ENCODE measurements at regions not wholly inside any gene's neighbourhood (a gene's known extent, or its start where the extent isn't known, plus 50 kb on each side); places are given as distances from the start of the nearest gene placed in this dataset.

DNA sequence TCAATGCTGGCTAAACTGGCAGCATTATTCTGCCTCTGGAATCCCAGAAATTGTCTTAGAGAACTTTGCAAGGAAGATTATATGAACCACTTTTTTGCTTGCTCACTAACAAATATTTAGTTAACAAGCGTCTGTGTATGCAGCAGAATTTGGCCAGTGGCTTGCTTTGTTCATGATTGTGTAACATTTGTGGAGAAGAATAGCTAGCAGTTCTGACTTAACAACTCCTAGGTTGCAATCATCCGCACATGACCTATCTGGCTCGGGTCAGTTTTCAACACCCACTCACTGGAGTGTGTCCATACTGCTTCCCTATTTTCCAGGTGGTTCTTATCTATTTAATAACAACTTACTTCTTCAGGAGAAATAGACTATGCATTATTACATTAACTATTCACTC, 98.5 kb downstream of the SNX18 start:
- Mint-ChIP-seq H3K36me3 (no peaks in the 10 kb centered on the region), H3K27ac (peak overlapping the region in 3 of 7 donors; percentile 2 to 24 (median 18)), H3K4me3 (no peak overlapping the region), H3K9me3 (peaks cover 0 to 2% (median 0%) of the 10 kb centered on the region in 8 donors), H3K27me3 (no peaks in the 10 kb centered on the region), H3K4me1 (peaks cover 10 to 14% (median 10%) of the 10 kb centered on the region in 4 donors)
- ChIA-PET POLR2A (ENCODE audit: partially characterized antibody) (interaction anchor here (1.1 to 3.3 kb wide), 2 partner anchors 18 to 30 kb away, joined by 3 to 11 read pairs; no protein-coding TSS in a partner anchor), CTCF (ENCODE audit: partially characterized antibody) (interaction anchor here (1.1 to 2.6 kb wide), 2 partner anchors 22 to 229 kb away, joined by 3 to 7 read pairs; no protein-coding TSS in a partner anchor)
- no peak for DNase-seq
- Histone ChIP-seq H3K27ac (ENCODE audit: low read depth, low read length) (no peak overlapping the region), H3K27me3 (ENCODE audit: insufficient read depth, low read length) (no peaks in the 10 kb centered on the region), H3K9me3 (ENCODE audit: control insufficient read depth in 1 of 2, low read length in 2 of 2) (no peaks in the 10 kb centered on the region), H3K4me1 (ENCODE audit: insufficient read depth, low read length) (peaks cover 5% of the 10 kb centered on the region), H3K36me3 (ENCODE audit: insufficient read depth, low read length) (no peaks in the 10 kb centered on the region), H3K4me3 (ENCODE audit: low read length in 2 of 2) (no peak overlapping the region)
- intact Hi-C loops (cut with micrococcal nuclease), result no loop called here

DNA sequence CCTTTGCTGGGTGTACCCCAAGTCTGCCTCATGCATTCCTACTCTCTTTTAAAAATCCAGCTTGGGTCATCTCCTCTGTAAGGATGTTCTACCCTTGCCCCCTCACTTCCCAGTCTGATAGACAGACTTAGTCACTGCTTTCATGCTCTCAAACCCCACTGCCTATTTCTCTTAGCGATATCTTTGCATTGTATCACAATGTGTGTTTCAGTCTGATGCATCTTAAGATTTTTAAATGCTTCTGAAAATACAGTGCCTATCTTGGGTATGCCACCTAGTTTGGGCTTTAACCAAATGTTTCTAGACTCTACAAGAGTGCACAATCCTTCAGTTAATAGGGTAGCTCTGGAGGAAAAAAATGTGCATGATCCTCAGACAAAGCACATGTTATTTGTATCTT, 97.8 kb downstream of the SNX18 start:
- peaks cover 12% of the 10 kb centered on the region for H3K4me1 ChIP-seq (ENCODE audit: insufficient read depth, low read length)
- no peak overlapping the region for H3K4me3 Mint-ChIP-seq
- no peak for DNase-seq
- no peaks in the 10 kb centered on the region for H3K36me3 Mint-ChIP-seq
- ChIA-PET CTCF (ENCODE audit: partially characterized antibody) (interaction anchor here (1.1 to 2.6 kb wide), 2 partner anchors 23 to 229 kb away, joined by 3 to 7 read pairs; no protein-coding TSS in a partner anchor), POLR2A (ENCODE audit: partially characterized antibody) (interaction anchor here (1.1 to 3.3 kb wide), 2 partner anchors 18 to 31 kb away, joined by 3 to 11 read pairs; no protein-coding TSS in a partner anchor)
- H3K4me1 Mint-ChIP-seq, result peaks cover 16 to 21% (median 17%) of the 10 kb centered on the region in 4 donors
- no peak overlapping the region for H3K27ac ChIP-seq (ENCODE audit: low read depth, low read length)
- H3K4me3 ChIP-seq (ENCODE audit: low read length in 2 of 2), result no peak overlapping the region
- intact Hi-C loops (cut with micrococcal nuclease), result no loop called here
- H3K27me3 Mint-ChIP-seq, result no peaks in the 10 kb centered on the region
- peak overlapping the region in 2 of 7 donors; percentile 10 to 24 for H3K27ac Mint-ChIP-seq
- H3K36me3 ChIP-seq (ENCODE audit: insufficient read depth, low read length), result no peaks in the 10 kb centered on the region
- H3K9me3 ChIP-seq (ENCODE audit: control insufficient read depth in 1 of 2, low read length in 2 of 2), result no peaks in the 10 kb centered on the region
- no peaks in the 10 kb centered on the region for H3K27me3 ChIP-seq (ENCODE audit: insufficient read depth, low read length)
- H3K9me3 Mint-ChIP-seq, result peaks cover 0 to 2% (median 0%) of the 10 kb centered on the region in 8 donors

DNA sequence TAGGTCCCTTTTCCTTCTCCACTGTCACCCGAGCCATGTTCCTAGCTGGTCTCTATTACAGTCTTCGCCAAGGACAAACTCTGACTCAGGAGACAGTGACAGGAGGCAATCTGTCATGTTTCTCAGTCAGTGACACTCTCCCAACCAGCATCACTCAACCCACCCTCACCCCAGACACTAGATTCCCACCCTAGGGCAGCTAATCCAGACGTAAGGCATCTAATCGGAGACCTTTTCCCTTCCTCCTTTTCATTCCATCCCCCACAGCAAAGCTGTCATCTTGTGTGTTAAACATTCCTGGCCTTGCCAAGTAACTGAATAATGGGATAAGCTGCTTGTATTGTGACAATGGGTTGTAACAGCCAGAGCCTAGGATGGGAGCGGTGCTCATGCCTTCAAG, 95.2 kb downstream of the SNX18 start:
- Mint-ChIP-seq H3K9me3 (peaks cover 0 to 8% (median 5%) of the 10 kb centered on the region in 8 donors), H3K4me3 (no peak overlapping the region), H3K27me3 (no peaks in the 10 kb centered on the region), H3K36me3 (no peaks in the 10 kb centered on the region), H3K4me1 (peaks cover 25 to 26% (median 25%) of the 10 kb centered on the region in 4 donors), H3K27ac (peak overlapping the region in 2 of 7 donors; percentile 8 to 58)
- Histone ChIP-seq H3K9me3 (ENCODE audit: control insufficient read depth in 1 of 2, low read length in 2 of 2) (no peaks in the 10 kb centered on the region), H3K27me3 (ENCODE audit: insufficient read depth, low read length) (no peaks in the 10 kb centered on the region), H3K4me1 (ENCODE audit: insufficient read depth, low read length) (peaks cover 22% of the 10 kb centered on the region), H3K4me3 (ENCODE audit: low read length in 2 of 2) (no peak overlapping the region), H3K36me3 (ENCODE audit: insufficient read depth, low read length) (no peaks in the 10 kb centered on the region), H3K27ac (ENCODE audit: low read depth, low read length) (no peak overlapping the region)
- POLR2A ChIA-PET (ENCODE audit: partially characterized antibody), result interaction anchor here (2.9 to 3.6 kb wide), 2 partner anchors 25 to 33 kb away, joined by 21 to 61 read pairs; no protein-coding TSS in a partner anchor
- DNase-seq, result no peak
- CTCF ChIA-PET (ENCODE audit: partially characterized antibody), result interaction anchor here (1.6 kb wide), 2 partner anchors 10 to 33 kb away, joined by 3 read pairs; no protein-coding TSS in a partner anchor
- intact Hi-C loops (cut with micrococcal nuclease), result no loop called here

DNA sequence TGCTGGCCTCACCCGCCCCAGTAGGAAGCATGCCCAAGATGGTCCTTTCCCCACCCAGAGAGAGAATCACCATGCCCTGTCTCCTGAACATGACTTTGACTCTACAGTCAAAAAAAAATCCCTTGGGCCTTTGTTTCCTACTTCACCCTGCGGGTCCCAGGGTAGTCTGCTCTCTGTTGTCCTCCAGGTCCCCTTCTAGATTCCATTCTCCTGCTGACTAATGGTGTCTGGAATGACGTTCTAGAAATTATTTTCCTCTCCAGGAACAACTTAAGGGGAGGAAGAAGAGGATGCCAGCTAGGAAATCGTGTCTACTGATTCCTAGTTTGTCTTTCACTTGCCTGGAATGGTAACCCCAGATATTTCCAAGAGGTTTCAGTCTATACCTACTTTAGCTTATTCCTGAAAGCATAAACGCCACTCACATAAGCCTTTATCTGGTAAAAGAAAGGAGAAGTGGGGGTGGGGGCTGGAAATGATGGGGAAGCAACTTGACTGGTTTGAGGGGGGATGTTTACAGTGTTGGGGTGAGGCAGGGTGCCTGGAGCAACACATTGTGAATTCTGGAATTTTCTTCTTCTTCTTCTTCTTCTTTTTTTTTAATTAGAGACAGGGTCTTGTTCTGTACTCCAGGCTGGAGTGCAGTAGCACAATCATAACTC, 93.9 kb downstream of the SNX18 start:
- Histone ChIP-seq H3K4me3 (ENCODE audit: low read length in 2 of 2) (no peak overlapping the region), H3K9me3 (ENCODE audit: control insufficient read depth in 1 of 2, low read length in 2 of 2) (no peaks in the 10 kb centered on the region), H3K27me3 (ENCODE audit: insufficient read depth, low read length) (no peaks in the 10 kb centered on the region), H3K27ac (ENCODE audit: low read depth, low read length) (no peak overlapping the region), H3K36me3 (ENCODE audit: insufficient read depth, low read length) (no peaks in the 10 kb centered on the region), H3K4me1 (ENCODE audit: insufficient read depth, low read length) (peaks cover 22% of the 10 kb centered on the region)
- peaks cover 23 to 25% (median 25%) of the 10 kb centered on the region in 4 donors for H3K4me1 Mint-ChIP-seq
- ChIA-PET CTCF (ENCODE audit: partially characterized antibody) (interaction anchor here (0.7 to 3.2 kb wide), 7 partner anchors 11 to 233 kb away, joined by 3 to 12 read pairs (median 3); partner anchors contain the start of gene SNX18), POLR2A (ENCODE audit: partially characterized antibody) (interaction anchor here (0.9 to 4.5 kb wide), 17 partner anchors 12 to 485 kb away, joined by 3 to 61 read pairs (median 6); partner anchors contain the start of gene SNX18)
- peaks cover 0 to 9% (median 5%) of the 10 kb centered on the region in 8 donors for H3K9me3 Mint-ChIP-seq
- no peaks in the 10 kb centered on the region for H3K36me3 Mint-ChIP-seq
- peak overlapping the region in 7 of 8 donors; percentile 54 to 86 (median 78) for H3K4me3 Mint-ChIP-seq
- intact Hi-C loops (cut with micrococcal nuclease), result loop anchor here (2.0 kb wide), 3 partner anchors 27 to 133 kb away; no protein-coding TSS in a partner anchor
- H3K27me3 Mint-ChIP-seq, result no peaks in the 10 kb centered on the region
- peak overlapping the region in 5 of 7 donors; percentile 65 to 83 (median 69) for H3K27ac Mint-ChIP-seq
- DNase-seq, result no peak

DNA sequence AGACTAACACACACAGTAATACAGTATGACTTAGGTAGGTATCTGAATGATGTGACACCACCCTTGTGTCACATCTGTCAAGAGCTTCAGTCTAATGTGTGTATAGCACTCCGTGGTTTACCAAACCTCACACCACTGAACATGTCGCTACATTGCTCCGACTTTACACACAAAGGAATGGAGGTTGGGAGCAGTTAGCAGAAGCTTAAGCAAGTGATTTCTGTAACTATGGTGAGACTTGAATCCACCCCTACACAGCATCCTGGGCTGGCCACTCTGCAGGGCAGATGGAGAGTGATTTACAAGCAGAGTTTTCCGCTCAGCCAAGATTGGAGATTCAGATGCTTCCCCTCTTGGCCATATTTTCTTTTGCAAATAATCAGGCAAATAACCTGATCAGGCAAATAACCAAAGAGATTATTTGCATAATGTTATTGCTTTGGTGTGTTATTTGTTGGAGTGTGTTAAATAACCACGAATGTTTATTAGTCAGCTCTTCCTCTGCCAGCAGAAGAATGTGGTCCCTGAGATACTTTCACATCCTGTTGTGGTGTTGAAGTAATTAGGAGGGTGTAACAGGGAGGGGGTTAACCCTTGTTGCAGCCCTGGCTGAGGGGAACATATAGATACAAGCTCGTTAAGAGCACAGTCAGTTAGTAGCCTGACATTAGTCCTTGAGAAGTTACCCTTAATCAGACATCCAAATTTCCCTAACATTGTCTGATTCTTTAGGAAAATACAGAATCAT, 92.8 kb downstream of the SNX18 start:
- no peaks in the 10 kb centered on the region for H3K36me3 ChIP-seq (ENCODE audit: insufficient read depth, low read length)
- H3K4me3 Mint-ChIP-seq, result peak overlapping the region; percentile 54 to 86 (median 77)
- ChIA-PET CTCF (ENCODE audit: partially characterized antibody) (interaction anchor here (0.7 to 3.2 kb wide), 9 partner anchors 17 to 234 kb away, joined by 3 to 12 read pairs (median 3); partner anchors contain the start of gene SNX18), POLR2A (ENCODE audit: partially characterized antibody) (interaction anchor here (0.6 to 4.5 kb wide), 29 partner anchors 10 to 486 kb away, joined by 3 to 61 read pairs (median 4); partner anchors contain the start of gene SNX18)
- H3K9me3 ChIP-seq (ENCODE audit: control insufficient read depth in 1 of 2, low read length in 2 of 2), result no peaks in the 10 kb centered on the region
- H3K36me3 Mint-ChIP-seq, result no peaks in the 10 kb centered on the region
- peaks cover 23 to 25% (median 25%) of the 10 kb centered on the region in 4 donors for H3K4me1 Mint-ChIP-seq
- no peaks in the 10 kb centered on the region for H3K27me3 ChIP-seq (ENCODE audit: insufficient read depth, low read length)
- H3K27ac Mint-ChIP-seq, result peak overlapping the region; percentile 64 to 84 (median 68)
- H3K4me3 ChIP-seq (ENCODE audit: low read length in 2 of 2), result peak overlapping the region; percentile 3 to 49
- no peaks in the 10 kb centered on the region for H3K27me3 Mint-ChIP-seq
- H3K9me3 Mint-ChIP-seq, result peaks cover 0 to 9% (median 5%) of the 10 kb centered on the region in 8 donors
- H3K27ac ChIP-seq (ENCODE audit: low read depth, low read length), result no peak overlapping the region
- H3K4me1 ChIP-seq (ENCODE audit: insufficient read depth, low read length), result peaks cover 22% of the 10 kb centered on the region
- intact Hi-C loops (cut with micrococcal nuclease), result loop anchor here (2.0 kb wide), 3 partner anchors 28 to 134 kb away; no protein-coding TSS in a partner anchor
- DNase-seq, result peak; percentile 43 to 60 (median 55)

DNA sequence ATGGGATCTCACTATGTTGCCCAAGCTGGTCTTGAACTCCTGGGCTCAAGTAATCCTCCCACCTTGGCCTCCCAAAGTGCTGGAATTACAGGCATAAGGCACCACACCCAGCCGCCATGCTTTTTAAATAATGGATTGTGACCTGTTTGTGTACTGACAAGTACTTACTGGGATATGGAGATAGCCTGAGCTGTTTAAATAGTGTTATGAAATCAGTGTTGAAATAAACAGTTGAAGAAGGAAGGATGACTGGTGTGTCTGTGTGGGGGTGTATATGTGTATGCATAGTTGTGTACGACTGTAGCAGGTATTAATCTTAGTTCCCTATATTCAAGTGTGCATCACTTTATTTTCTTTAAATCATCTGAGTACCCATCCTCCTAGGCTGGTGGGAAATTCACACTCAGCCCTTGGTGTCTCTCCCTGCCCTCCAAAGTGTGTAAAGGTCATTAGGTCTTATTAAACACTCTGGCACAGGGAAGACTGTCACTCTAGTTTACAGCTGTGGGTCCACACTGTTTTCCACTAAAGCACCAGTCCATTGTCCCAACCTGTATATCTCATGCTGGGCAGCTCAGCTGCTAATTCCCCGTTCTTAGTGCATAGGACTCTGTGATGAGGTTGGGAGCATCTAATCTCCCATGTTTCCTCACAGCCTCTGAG, 91.0 kb downstream of the SNX18 start:
- H3K4me1 Mint-ChIP-seq, result peaks cover 21 to 25% (median 24%) of the 10 kb centered on the region in 4 donors
- intact Hi-C loops (cut with micrococcal nuclease), result no loop called here
- no peaks in the 10 kb centered on the region for H3K27me3 ChIP-seq (ENCODE audit: insufficient read depth, low read length)
- ChIA-PET CTCF (ENCODE audit: partially characterized antibody) (interaction anchor here (1.3 to 3.2 kb wide), 2 partner anchors 37 to 90 kb away, joined by 3 to 12 read pairs; partner anchors contain the start of gene SNX18), POLR2A (ENCODE audit: partially characterized antibody) (interaction anchor here (1.0 to 4.5 kb wide), 2 partner anchors 38 to 90 kb away, joined by 3 to 40 read pairs; partner anchors contain the start of gene SNX18)
- H3K9me3 ChIP-seq (ENCODE audit: control insufficient read depth in 1 of 2, low read length in 2 of 2), result no peaks in the 10 kb centered on the region
- no peak overlapping the region for H3K4me3 ChIP-seq (ENCODE audit: low read length in 2 of 2)
- peak overlapping the region in 3 of 7 donors; percentile 7 to 23 (median 23) for H3K27ac Mint-ChIP-seq
- H3K27ac ChIP-seq (ENCODE audit: low read depth, low read length), result no peak overlapping the region
- no peak overlapping the region for H3K4me3 Mint-ChIP-seq
- no peaks in the 10 kb centered on the region for H3K27me3 Mint-ChIP-seq
- no peaks in the 10 kb centered on the region for H3K36me3 ChIP-seq (ENCODE audit: insufficient read depth, low read length)
- peaks cover 22% of the 10 kb centered on the region for H3K4me1 ChIP-seq (ENCODE audit: insufficient read depth, low read length)
- no peaks in the 10 kb centered on the region for H3K36me3 Mint-ChIP-seq
- peaks cover 0 to 9% (median 5%) of the 10 kb centered on the region in 8 donors for H3K9me3 Mint-ChIP-seq
- DNase-seq, result no peak
